ENCODE measurements at regions not wholly inside any gene's neighbourhood (a gene's known extent, or its start where the extent isn't known, plus 50 kb on each side); places are given as distances from the start of the nearest gene placed in this dataset.
"Not testable (repeated sequence)": the region's sequence is repeated elsewhere in the genome, so short reads cannot be mapped to it uniquely, and the experiment has no call there.

DNA sequence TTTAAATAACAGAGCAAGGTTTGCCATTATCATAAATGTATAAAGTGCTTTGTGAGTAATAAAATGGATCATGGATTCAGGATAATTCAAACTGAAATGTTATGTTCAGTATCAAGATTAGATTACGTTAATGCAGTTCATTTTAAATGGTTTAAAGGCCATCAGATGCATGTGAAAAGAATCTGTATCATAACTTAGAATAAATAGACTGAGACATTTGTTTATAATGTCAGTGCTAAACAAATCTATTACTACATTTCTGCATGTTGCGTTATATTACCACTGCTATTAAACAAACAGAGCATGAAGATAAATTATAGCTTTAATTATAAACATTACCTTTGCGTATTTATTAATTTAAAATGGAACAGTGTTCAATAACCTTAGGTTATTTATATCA, 160.2 kb downstream of the TOX3 start:
- DNase-seq (ENCODE audit: low read depth): no peak

GRCh38 chr16:52384378-52384777, 162.6 kb downstream of the TOX3 start:
- no peak for DNase-seq (ENCODE audit: low read depth)

GRCh38 chr16:52383640-52384292, 163.2 kb downstream of the TOX3 start:
- no peak for DNase-seq (ENCODE audit: low read depth)

DNA sequence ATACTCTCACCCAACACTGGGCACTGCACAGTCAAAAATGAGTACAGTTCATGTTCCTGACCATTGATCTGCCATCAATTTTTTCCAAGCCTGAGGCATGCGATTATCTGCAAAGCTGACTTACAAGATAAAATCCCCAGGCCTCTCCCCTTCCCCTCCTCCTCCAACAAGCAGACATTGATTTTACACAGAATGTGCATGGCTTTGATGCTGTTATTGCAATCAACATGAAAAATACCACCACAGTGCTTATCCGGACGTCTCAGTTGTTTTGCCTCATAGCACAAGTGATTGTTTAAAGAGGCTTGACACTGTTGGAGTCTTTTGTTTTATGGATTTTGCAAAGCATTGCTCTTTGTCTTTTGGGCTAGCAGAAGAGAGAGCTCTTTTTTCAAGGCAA, 163.8 kb downstream of the TOX3 start:
- DNase-seq (ENCODE audit: low read depth): no peak

DNA sequence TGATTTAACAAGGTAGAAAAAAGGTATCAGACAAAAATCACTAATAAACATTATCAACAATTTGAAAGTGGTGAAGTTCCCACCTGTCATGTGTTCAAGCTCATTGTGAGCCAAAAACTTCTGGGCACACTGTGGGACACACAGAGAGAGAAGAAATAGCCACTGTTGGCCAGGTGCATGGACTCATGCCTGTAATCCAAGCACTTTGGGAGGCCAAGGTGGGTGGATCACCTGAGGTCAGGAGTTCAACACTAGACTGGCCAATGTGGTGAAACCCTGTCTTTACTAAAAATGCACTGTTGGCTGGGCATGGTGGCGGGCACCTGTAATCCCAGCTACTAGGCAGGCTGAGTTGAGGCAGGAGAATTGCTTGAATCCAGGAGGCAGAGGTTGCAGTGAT, 167.4 kb downstream of the TOX3 start:
- DNase-seq (ENCODE audit: low read depth): no peak

DNA sequence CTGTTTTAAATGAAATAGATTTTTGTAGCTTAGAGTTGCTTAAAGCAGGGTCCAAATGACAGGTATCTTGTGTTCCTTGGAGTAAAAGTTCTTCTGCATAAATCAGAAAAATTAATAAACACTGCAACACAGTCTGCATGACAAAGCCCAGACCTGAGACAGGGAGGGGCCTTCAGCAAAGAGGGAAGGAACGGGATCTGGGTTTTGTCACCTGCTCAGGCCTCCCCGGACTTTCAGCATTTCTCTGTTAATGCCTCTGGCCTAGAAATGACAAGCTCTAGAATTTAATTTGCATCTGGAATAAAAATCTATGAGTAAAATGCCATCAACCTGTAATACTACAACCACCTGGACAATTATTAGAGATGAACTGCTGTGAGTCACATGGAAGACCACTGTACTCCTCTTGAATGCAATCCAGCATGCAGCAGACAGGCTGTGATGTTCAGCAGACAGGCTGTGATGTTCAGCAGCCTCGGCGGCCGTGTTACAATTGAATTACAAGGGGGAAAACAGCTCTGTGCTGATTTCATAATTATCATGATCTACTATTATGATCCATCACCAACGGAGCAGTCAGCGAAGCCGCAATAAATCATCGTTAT, 170.2 kb downstream of the TOX3 start:
- DNase-seq (ENCODE audit: low read depth): no peak

DNA sequence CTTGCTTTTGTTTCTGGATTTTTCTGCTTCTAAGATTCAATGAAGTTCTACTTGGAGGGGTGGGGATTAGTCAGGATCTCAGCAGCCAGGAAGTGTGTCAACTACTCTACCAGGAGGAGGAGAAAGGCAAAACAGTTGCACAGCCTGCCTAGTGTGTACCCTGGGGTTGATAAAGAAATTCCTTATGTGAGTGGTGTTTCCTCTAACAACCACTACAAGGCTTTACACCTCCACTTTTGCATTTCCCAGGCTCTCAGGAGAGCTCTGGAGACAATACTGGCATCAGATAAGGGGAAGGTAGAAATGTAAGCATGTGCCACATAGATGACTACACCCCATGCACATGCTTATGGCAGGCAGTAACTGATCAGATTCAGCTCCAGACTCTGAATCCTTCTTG, 174.6 kb downstream of the TOX3 start:
- DNase-seq (ENCODE audit: low read depth): no peak

DNA sequence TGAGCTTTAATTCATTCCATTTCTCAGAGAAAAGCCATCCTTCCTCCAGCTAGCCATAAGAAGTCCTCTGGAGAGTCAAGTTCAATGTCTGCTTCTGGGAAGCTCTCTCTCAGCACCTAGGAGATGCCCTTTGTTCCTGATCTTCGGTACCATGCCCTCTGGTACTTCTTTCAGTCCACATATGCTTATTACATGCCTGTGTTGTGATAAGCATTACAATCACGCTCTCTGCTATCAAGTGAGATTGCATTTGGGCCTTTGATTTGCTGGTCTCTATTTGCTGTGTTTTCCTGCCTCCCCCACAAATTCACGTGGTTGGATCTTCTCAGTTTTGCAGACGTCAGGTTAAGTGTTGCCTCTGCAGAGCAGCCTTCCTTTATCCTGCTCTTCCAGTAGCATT, 178.1 kb downstream of the TOX3 start:
- no peak for DNase-seq (ENCODE audit: low read depth)

DNA sequence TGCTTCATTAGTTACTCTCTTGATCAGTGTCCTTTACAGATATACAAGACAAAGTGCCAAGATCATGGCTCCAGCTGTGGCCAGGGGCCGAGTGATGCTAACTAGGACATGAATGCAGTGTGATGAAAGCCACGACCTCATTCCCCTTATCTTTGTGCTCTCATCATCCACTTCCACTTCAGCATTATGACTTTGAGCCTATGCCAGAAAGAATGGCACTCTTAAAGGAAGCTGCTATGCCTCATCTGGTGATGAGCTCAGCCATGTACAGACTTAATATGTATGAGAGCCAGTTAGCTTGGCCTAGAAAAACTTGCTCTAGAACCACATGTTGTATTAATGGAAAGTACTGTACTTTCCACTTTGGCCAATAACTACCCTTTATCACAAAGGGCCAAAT, 179.1 kb downstream of the TOX3 start:
- no peak for DNase-seq (ENCODE audit: low read depth)

- DNase-seq (ENCODE audit: low read depth): no peak
Observed at GRCh38 chr16:52366983-52367382, 180.0 kb downstream of the TOX3 start.

GRCh38 chr16:52364500-52364899, 182.4 kb downstream of the TOX3 start:
- DNase-seq (ENCODE audit: low read depth): no peak

- no peak for DNase-seq (ENCODE audit: low read depth)
Observed at GRCh38 chr16:52363082-52363481, 183.9 kb downstream of the TOX3 start.

DNA sequence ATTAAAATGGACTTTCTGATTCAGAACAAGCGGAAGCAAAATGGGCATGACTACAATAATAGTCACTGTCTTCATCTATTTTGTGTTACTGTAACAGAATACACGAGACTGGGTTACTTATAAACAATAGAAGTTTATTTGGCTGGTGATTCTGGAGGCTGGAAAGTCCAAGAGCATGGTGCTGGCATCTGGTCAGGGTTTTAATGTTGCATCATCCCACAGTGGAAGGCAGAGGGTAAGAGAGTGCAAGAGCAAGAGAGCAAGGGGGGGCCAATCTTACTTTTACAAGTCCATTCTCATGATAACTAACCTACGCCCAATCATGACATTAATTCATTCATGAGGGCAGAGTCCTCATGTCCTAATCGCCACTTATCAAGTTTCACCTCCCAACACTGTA, 189.2 kb downstream of the TOX3 start:
- no peak for DNase-seq (ENCODE audit: low read depth)

GRCh38 chr16:52353249-52353648, 193.7 kb downstream of the TOX3 start:
- no peak for DNase-seq (ENCODE audit: low read depth)

- no peak for DNase-seq (ENCODE audit: low read depth)
Observed at GRCh38 chr16:52351451-52351850, 195.5 kb downstream of the TOX3 start.

DNA sequence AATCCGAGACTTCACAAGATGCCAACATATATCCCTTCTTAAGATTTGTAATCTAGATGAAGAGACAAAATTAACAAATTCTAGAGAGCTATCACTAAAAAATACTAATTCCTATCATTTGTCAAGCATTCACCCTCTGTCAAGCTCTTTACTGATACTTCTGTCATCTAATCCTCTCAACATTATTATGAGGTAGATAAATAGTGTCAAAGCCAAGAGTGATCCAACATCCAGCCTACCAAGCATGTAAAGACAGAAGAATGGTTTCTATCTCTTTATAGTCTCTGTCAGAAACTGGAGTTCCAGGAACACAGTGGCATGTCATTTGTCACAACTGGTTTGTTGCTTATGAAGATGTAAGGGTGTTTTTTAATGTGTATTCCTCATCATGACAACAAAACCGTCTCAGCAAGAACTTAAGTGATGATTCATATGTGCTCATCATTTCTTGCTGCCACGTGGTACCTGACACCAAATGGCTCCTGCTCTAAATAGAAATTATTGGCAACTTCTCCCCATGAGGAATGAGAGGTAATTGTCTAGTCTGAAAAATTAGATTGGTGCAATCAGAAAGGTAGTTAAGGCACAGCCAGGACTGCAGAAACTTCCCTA, 196.8 kb downstream of the TOX3 start:
- DNase-seq (ENCODE audit: low read depth): no peak

DNA sequence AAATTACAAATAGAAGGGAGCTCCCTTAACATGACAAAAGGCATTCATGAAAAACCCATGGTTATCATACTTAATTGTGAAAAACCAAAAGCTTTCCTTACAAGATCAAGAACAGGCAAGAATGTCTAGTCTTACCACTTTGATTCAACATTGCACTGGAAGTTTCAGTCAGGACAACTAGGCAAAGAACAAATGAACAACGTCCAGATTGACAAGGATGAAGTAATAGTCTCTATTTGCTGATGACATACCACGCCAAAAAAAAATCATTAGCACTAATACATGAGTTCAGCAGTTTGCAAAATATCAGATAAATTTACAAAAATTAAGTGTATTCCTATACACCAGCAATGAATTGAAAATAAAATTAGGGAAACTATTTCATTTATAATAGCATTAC, 200.2 kb downstream of the TOX3 start:
- no peak for DNase-seq (ENCODE audit: low read depth)

GRCh38 chr16:52333673-52334072, 213.3 kb downstream of the TOX3 start:
- DNase-seq (ENCODE audit: low read depth): not testable (repeated sequence)

GRCh38 chr16:52320930-52321439, 226.0 kb downstream of the TOX3 start:
- no peak for DNase-seq (ENCODE audit: low read depth)

DNA sequence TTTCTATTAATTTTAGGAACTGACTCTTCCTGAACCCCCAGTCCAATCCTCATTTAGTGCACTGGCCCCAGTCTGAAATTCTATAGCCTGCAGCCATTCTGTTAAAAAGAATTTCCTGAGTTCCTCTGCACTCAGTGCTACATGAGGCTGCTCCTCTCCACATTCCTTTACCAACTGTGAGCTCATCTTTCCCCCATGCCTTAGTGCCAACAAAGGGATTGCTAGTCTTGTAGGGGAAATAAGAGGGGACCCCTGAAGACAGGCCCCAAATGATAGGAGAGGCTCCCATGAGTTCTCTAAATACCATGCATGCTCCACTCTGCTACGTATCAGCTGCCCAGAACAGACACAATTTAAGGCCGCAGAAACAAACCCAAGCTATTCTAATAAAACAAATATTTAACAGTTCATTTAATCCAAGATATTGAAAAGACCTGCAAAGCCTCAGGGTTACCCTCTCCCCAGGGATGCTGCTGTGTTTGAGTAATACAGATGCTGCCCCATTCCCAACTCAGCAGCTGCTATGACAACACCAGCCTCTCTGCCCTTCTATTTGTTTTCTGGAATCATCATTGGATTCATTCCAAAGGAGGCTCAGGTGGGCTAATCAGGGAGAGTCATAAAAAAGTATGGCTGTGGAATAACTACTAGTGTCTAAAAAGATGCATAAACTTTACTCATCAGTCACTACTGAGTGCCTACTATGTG, 228.5 kb downstream of the TOX3 start:
- no peak for DNase-seq (ENCODE audit: low read depth)

- DNase-seq (ENCODE audit: low read depth): no peak
Observed at GRCh38 chr16:52316241-52316640, 230.7 kb downstream of the TOX3 start.

GRCh38 chr16:52312716-52313115, 234.2 kb downstream of the TOX3 start:
- no peak for DNase-seq (ENCODE audit: low read depth)

All from stimulated activated CD8-positive, alpha-beta memory T cell treated with anti-CD3 and anti-CD28 coated beads, Interleukin-12 subunit alpha, Interleukin-12 subunit beta, amount 100 ng/mL, for 1 hour (primary cell).